Body of pancreas (tissue), 4 donors: ENCODE measurements at regions not wholly inside any gene's neighbourhood (a gene's known extent, or its start where the extent isn't known, plus 50 kb on each side); places are given as distances from the start of the nearest gene placed in this dataset.

Experiments used
- POLR2A ChIP-seq, 3 donors: fragments of 450-650 bp; IDR thresholded peaks; one replicate each; pipeline ENCODE4 v1.6.1; 2016; ENCODE audit warnings: antibody characterized with exemption in 3 of 3, mild to moderate bottlenecking in 2 of 3
- TF ChIP-seq, protein P1 (sequence below), 7 experiments: fragments of 450-650 bp in 4 of 7; fragments of 200-600 bp in 3 of 7; sonication (generic) in 3 of 7; IDR thresholded peaks; one replicate each; pipeline ENCODE4 v1.5.1; 2016 to 2019; ENCODE audit warnings: antibody characterized with exemption in 7 of 7

DNA sequence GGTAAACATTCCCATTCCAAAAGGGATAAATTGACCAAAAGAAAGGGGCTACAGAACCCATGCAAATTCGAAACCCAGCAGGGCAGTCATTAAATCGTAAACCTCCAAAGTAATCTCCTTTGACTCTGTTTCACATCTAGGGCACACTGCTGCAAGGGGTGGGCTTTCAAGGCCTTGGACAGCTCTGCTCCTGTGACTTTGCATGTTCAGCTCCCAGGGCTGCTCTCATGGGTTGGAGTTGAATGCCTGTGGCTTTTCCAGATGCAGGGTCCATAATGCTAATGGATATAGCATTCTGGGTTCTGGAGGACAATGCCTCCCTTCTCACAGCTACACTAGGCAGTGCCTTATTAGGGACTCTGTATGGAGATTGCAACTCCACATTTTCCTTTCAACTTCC lies 211.9 kb upstream of the MANEA start:
- TF ChIP-seq, protein P1, sequence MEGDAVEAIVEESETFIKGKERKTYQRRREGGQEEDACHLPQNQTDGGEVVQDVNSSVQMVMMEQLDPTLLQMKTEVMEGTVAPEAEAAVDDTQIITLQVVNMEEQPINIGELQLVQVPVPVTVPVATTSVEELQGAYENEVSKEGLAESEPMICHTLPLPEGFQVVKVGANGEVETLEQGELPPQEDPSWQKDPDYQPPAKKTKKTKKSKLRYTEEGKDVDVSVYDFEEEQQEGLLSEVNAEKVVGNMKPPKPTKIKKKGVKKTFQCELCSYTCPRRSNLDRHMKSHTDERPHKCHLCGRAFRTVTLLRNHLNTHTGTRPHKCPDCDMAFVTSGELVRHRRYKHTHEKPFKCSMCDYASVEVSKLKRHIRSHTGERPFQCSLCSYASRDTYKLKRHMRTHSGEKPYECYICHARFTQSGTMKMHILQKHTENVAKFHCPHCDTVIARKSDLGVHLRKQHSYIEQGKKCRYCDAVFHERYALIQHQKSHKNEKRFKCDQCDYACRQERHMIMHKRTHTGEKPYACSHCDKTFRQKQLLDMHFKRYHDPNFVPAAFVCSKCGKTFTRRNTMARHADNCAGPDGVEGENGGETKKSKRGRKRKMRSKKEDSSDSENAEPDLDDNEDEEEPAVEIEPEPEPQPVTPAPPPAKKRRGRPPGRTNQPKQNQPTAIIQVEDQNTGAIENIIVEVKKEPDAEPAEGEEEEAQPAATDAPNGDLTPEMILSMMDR (IDR thresholded peaks at IDR 0.05), result no peak
- no peak for TF ChIP-seq POLR2A (IDR thresholded peaks at IDR 0.05)
